Activated CD8-positive, alpha-beta T cell treated with anti-CD3 and anti-CD28 coated beads for 36 hours (primary cell): ENCODE measurements at regions not wholly inside any gene's neighbourhood (a gene's known extent, or its start where the extent isn't known, plus 50 kb on each side); places are given as distances from the start of the nearest gene placed in this dataset.
"Not testable (repeated sequence)": the region's sequence is repeated elsewhere in the genome, so short reads cannot be mapped to it uniquely, and the experiment has no call there.

Source experiments
- ATAC-seq: fragments of 200-7000 bp; cut with Tn5 transposase; one replicate; pipeline ENCODE4 v1.10.0; 2021; ENCODE audit warnings: mild to moderate bottlenecking, moderate library complexity
- CTCF ChIA-PET: fragments of 350-600 bp; sonication (Branson Sonifier 250); formaldehyde crosslinking; loops from one replicate; lab custom pipeline; 2021; ENCODE audit warnings: antibody characterized with exemption; lab: Charles Lee
- POLR2A ChIA-PET: fragments of 350-600 bp; sonication (Branson Sonifier 250); formaldehyde crosslinking; loops from one replicate; lab custom pipeline; 2021; ENCODE audit warnings: antibody characterized with exemption; lab: Charles Lee
- DNase-seq: peaks from one replicate; pipeline ENCODE4 v3.0.0-alpha.2; 2020
- H3K27ac Mint-ChIP-seq: one replicate; pipeline ENCODE4 v1.8.0; 2021; ENCODE audit warnings: mild to moderate bottlenecking, mixed read lengths
- H3K27me3 Mint-ChIP-seq: one replicate; pipeline ENCODE4 v1.8.0; 2021; ENCODE audit warnings: mixed read lengths
- H3K36me3 Mint-ChIP-seq: one replicate; pipeline ENCODE4 v1.8.0; 2021; ENCODE audit warnings: low read depth, mixed read lengths
- H3K4me1 Mint-ChIP-seq: one replicate; pipeline ENCODE4 v1.8.0; 2021; ENCODE audit warnings: low read depth, mixed read lengths
- H3K4me3 Mint-ChIP-seq: one replicate; pipeline ENCODE4 v1.8.0; 2021; ENCODE audit warnings: mild to moderate bottlenecking, moderate library complexity, mixed read lengths
- H3K9me3 Mint-ChIP-seq: one replicate; pipeline ENCODE4 v1.8.0; 2021; ENCODE audit warnings: mixed read lengths
- CTCF ChIP-seq: fragments of 200-600 bp; IDR thresholded peaks from one replicate; pipeline ENCODE4 v1.8.0; 2022; ENCODE audit warnings: antibody characterized with exemption, mild to moderate bottlenecking
- intact Hi-C: fragments of 100-400 bp; cut with micrococcal nuclease; formaldehyde crosslinking; loops from one replicate; pipeline ENCODE4 v1.10.0; 2022

GRCh38 chr16:18201511-18201910, 135.0 kb downstream of the NPIPA8 start:
- ATAC-seq, H3K27ac Mint-ChIP-seq, POLR2A ChIA-PET, CTCF ChIA-PET, H3K4me3 Mint-ChIP-seq, H3K9me3 Mint-ChIP-seq, intact Hi-C loops, H3K36me3 Mint-ChIP-seq, DNase-seq, H3K27me3 Mint-ChIP-seq, H3K4me1 Mint-ChIP-seq: not testable (repeated sequence)

DNA sequence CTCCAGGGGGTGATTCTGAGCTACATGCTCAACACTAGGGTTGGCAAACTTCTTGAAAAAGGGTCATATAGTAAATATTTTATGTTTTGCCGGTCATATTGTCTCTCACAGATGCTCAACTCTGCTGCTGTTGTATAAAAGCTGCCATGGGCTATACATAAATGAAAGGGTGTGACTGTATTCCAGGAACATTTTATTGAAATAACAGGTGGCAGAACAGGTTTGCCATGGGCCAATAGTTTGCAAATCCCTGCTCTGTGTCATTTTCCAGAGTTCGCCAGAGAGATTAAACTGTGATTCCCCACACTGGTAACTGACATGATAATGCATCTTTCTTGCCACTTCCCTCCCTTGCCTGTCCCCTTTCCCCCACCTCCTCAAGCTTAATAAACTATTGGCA, 144.1 kb downstream of the NPIPA8 start:
- H3K27me3 Mint-ChIP-seq, CTCF ChIA-PET, H3K36me3 Mint-ChIP-seq, H3K27ac Mint-ChIP-seq, H3K4me3 Mint-ChIP-seq, H3K4me1 Mint-ChIP-seq, POLR2A ChIA-PET, H3K9me3 Mint-ChIP-seq, DNase-seq, ATAC-seq, intact Hi-C loops: not testable (repeated sequence)

GRCh38 chr16:18190179-18190578, 146.4 kb downstream of the NPIPA8 start:
- H3K9me3 Mint-ChIP-seq, POLR2A ChIA-PET, intact Hi-C loops, H3K4me1 Mint-ChIP-seq, H3K27ac Mint-ChIP-seq, H3K27me3 Mint-ChIP-seq, ATAC-seq, CTCF ChIA-PET, DNase-seq, H3K4me3 Mint-ChIP-seq, H3K36me3 Mint-ChIP-seq: not testable (repeated sequence)

DNA sequence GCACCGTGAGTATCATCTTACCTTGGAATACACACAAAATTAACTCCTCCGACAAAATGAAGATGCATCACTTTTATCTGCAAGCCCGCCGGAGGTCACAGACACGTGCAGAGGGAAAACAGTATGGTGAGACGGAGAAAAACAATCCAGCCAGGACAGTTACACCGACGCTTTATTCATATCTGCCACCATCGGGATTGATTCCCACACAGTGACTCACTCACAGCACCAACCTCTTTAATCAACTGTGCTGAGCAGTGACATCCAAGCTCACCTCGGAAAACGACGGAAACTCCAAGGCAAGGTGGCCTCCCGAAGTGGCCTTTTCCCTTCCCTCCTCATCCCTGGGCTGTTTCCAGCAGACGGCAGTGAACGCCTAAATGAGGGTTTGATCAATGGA, 151.8 kb downstream of the NPIPA8 start:
- DNase-seq, ATAC-seq, H3K4me3 Mint-ChIP-seq, CTCF ChIA-PET, H3K4me1 Mint-ChIP-seq, intact Hi-C loops, H3K9me3 Mint-ChIP-seq, H3K27me3 Mint-ChIP-seq, H3K27ac Mint-ChIP-seq, POLR2A ChIA-PET, H3K36me3 Mint-ChIP-seq: not testable (repeated sequence)

DNA sequence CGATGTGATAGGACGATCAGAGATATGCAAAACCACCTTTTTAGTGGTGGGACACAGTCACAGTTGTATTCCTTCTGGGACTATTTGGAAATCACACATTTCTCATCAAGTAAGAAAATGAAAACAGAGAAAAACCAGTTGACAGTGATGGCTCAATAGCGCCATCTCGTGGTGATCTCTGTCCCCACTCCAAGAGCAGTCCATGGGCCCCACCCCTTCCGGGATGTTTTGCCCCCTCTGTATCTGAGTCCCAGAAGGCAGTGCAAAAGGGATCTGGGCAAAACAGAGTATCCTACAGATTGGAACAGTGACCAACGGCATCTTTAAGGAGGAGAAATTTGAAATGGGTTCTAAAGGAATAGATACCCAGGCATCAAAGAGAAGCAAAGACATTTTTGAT, 155.5 kb downstream of the NPIPA8 start:
- POLR2A ChIA-PET, H3K9me3 Mint-ChIP-seq, H3K4me3 Mint-ChIP-seq, DNase-seq, H3K27ac Mint-ChIP-seq, H3K36me3 Mint-ChIP-seq, H3K4me1 Mint-ChIP-seq, H3K27me3 Mint-ChIP-seq, CTCF ChIA-PET, intact Hi-C loops: not testable (repeated sequence)
- peak; percentile 23 for TF ChIP-seq CTCF
- peak; percentile 47 for ATAC-seq

DNA sequence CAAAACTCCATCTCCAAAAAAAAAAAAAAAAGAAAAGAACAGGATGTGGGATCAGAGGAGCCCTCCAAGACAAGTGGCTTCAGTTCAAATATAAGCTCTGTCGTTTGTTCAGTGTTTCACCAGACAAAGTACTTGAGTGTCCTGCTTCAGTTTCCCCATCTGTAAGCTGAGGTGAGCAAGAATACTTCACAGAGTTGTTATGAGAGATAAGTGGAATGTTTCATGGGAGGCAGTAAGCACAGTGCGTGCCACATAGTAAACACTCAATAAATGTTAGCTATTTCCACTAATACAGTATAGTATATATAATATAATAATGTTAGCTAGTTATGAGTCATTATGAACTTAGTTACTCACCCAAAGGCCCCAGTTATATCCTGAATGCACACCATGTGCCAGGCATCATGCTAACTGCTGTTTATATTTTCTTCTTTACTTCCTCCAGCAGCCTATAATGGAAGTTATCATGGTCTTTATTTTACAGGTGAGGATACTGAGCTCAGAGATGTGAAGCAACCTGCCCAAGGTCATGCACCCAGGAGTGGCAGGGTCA, 162.5 kb downstream of the NPIPA8 start:
- H3K9me3 Mint-ChIP-seq, H3K27me3 Mint-ChIP-seq, POLR2A ChIA-PET, H3K4me3 Mint-ChIP-seq, H3K36me3 Mint-ChIP-seq, H3K27ac Mint-ChIP-seq, ATAC-seq, H3K4me1 Mint-ChIP-seq, CTCF ChIA-PET, DNase-seq, intact Hi-C loops: not testable (repeated sequence)

DNA sequence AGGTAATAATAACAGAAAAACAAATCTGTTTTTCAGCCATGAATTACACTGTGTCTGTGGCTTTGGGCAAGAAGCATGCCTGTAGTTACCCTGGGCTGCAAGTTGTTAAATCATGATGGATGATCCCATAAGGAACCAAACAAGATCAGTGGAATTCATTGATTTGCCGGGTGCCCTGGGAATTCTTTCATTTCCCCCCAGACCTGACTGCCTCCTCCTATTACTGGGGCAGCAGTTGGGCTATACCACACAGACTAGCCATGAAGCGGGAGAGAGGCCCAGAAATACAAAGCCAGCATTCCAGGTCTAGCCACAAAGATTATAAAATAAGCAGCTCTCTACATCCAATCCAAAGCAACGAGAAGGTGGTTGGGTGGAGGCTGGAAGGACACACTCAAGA, 174.2 kb downstream of the NPIPA8 start:
- CTCF ChIA-PET, intact Hi-C loops: not testable (repeated sequence)

DNA sequence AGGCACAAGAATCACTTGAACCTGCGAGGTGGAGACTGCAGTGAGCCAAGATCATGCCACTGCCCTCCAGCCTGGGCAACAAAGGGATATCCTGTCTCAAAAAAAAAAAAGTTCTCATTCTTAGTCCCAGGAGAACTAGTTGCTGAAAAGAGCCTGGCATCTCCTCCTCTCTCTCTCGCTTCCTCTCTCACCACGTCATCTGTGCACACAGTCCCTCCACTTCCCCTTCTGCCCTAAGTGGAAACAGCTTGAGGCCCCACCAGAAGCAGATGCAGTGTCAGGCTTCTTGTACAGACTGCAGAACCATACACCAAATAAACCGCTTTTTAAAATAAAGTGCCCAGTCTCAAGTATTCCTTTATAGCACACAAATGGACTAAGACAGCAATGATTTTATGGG, 175.3 kb downstream of the NPIPA8 start:
- H3K9me3 Mint-ChIP-seq, H3K27ac Mint-ChIP-seq, POLR2A ChIA-PET, H3K4me3 Mint-ChIP-seq, H3K27me3 Mint-ChIP-seq, H3K36me3 Mint-ChIP-seq, DNase-seq, CTCF ChIA-PET, H3K4me1 Mint-ChIP-seq, intact Hi-C loops, ATAC-seq: not testable (repeated sequence)

More for the DNA sequence above, 174.2 kb downstream of the NPIPA8 start:
- DNase-seq, H3K36me3 Mint-ChIP-seq, H3K9me3 Mint-ChIP-seq, H3K4me3 Mint-ChIP-seq, H3K4me1 Mint-ChIP-seq, POLR2A ChIA-PET, ATAC-seq, H3K27ac Mint-ChIP-seq, H3K27me3 Mint-ChIP-seq: not testable (repeated sequence)

DNA sequence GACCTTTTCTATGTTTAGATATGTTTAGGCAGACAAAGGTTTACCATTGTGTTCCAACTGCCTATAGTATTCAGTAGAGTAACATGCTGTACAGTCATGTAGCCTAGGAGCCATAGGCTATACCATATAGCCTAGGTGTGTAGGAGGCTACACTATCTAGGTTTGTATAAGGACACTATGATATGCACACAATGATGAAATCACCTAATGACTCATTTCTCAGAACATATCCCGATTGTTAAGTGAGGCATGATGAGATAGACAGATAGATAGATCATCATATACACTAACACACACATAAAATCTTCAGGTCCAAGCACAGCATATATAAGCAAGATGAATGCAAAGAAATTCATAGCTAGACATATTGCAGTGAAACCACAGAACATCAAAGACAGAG, 177.4 kb downstream of the NPIPA8 start:
- H3K4me1 Mint-ChIP-seq, H3K36me3 Mint-ChIP-seq, intact Hi-C loops, H3K4me3 Mint-ChIP-seq, H3K9me3 Mint-ChIP-seq, H3K27ac Mint-ChIP-seq, H3K27me3 Mint-ChIP-seq, DNase-seq, CTCF ChIA-PET, POLR2A ChIA-PET: not testable (repeated sequence)
- peak; percentile 34 for ATAC-seq

GRCh38 chr16:18157854-18158253, 178.7 kb downstream of the NPIPA8 start:
- H3K36me3 Mint-ChIP-seq, H3K27me3 Mint-ChIP-seq, H3K4me1 Mint-ChIP-seq, H3K4me3 Mint-ChIP-seq, CTCF ChIA-PET, intact Hi-C loops, H3K27ac Mint-ChIP-seq, H3K9me3 Mint-ChIP-seq, ATAC-seq, DNase-seq, POLR2A ChIA-PET: not testable (repeated sequence)

DNA sequence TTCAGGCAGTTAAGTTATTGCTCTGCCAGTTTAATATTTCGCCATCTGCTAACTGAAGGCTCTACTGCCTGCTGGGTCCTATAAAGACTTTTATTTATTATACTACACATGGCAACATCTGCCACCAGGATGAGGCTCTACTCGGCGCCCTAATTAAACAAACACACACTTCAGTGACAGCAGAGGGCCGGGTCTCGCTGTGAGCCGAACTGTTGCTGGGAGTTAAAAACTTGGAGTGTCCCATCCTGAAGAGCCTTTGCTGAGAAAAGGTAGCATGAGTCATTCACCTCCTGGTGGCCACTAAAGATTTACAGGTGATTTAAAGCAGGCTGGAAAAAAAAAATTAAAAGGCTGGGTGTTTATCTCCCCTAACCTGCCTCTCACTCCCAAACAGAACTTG, 183.7 kb downstream of the NPIPA8 start:
- H3K36me3 Mint-ChIP-seq, POLR2A ChIA-PET, H3K9me3 Mint-ChIP-seq, intact Hi-C loops, H3K4me1 Mint-ChIP-seq, ATAC-seq, H3K27me3 Mint-ChIP-seq, H3K27ac Mint-ChIP-seq, CTCF ChIA-PET, DNase-seq, H3K4me3 Mint-ChIP-seq: not testable (repeated sequence)

- H3K27ac Mint-ChIP-seq, intact Hi-C loops, H3K27me3 Mint-ChIP-seq, H3K4me1 Mint-ChIP-seq, ATAC-seq, DNase-seq, CTCF ChIA-PET, H3K36me3 Mint-ChIP-seq, H3K9me3 Mint-ChIP-seq, POLR2A ChIA-PET, H3K4me3 Mint-ChIP-seq: not testable (repeated sequence)
Observed at GRCh38 chr16:18148132-18148531, 188.4 kb downstream of the NPIPA8 start.
